Lower lobe of right lung (tissue), 2 donors: ENCODE measurements at regions not wholly inside any gene's neighbourhood (a gene's known extent, or its start where the extent isn't known, plus 50 kb on each side); places are given as distances from the start of the nearest gene placed in this dataset.

ENCODE experiments used
- ATAC-seq, 2 donors: fragments of 200-7000 bp; cut with Tn5 transposase; one replicate each; pipeline ENCODE4 v1.9.1; 2020 to 2022; ENCODE audit warnings: mild to moderate bottlenecking in 2 of 2, moderate library complexity in 2 of 2
- DNase-seq: peaks from one replicate; pipeline ENCODE4 v3.0.0-alpha.2; 2020
- H3K27ac ChIP-seq: fragments of 200-600 bp; one replicate; pipeline ENCODE4 v1.8.0; 2022
- H3K27me3 ChIP-seq: fragments of 200-600 bp; one replicate; pipeline ENCODE4 v1.8.0; 2022; ENCODE audit warnings: low read depth
- H3K36me3 ChIP-seq: fragments of 200-600 bp; one replicate; pipeline ENCODE4 v1.8.0; 2022; ENCODE audit warnings: mild to moderate bottlenecking
- H3K4me1 ChIP-seq: fragments of 200-600 bp; one replicate; pipeline ENCODE4 v1.8.0; 2022
- H3K4me3 ChIP-seq: fragments of 200-600 bp; one replicate; pipeline ENCODE4 v1.8.0; 2022; ENCODE audit warnings: mild to moderate bottlenecking
- H3K9me3 ChIP-seq: fragments of 200-600 bp; one replicate; pipeline ENCODE4 v1.8.0; 2022
- intact Hi-C: fragments of 100-400 bp; cut with DNase I; formaldehyde crosslinking; loops from one replicate; pipeline ENCODE4 v1.11.0; 2022
- TF ChIP-seq, protein P1 (sequence below): fragments of 200-600 bp; IDR thresholded peaks from one replicate; pipeline ENCODE4 v1.8.0; 2022; ENCODE audit warnings: antibody characterized with exemption, mild to moderate bottlenecking
- donor health status: DM: no; HTN: yes; CAD: no; lungs with severe emphysema.

DNA sequence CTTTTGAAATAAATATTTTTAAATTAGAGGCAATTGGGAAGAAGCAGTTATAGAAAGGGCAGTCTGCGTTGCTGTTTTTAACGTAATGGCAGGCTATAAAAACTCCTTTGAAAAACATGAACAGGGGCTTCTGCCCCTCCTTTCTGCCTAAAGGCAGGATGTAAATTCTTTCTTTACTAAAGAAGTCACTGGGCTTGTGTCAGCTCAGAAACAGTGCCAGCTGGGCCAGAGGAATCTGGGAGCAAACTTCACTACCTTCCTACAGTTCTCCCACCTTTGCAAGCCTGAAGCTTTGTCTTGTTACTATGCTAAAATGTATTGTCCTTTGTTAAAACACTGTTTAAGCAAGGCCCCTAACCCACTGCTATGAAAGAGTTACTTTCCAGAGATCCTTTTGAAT is 1664.8 kb downstream of the RPA4 start:
- H3K27me3 ChIP-seq = no peaks in the 10 kb centered on the region
- TF ChIP-seq, protein P1, sequence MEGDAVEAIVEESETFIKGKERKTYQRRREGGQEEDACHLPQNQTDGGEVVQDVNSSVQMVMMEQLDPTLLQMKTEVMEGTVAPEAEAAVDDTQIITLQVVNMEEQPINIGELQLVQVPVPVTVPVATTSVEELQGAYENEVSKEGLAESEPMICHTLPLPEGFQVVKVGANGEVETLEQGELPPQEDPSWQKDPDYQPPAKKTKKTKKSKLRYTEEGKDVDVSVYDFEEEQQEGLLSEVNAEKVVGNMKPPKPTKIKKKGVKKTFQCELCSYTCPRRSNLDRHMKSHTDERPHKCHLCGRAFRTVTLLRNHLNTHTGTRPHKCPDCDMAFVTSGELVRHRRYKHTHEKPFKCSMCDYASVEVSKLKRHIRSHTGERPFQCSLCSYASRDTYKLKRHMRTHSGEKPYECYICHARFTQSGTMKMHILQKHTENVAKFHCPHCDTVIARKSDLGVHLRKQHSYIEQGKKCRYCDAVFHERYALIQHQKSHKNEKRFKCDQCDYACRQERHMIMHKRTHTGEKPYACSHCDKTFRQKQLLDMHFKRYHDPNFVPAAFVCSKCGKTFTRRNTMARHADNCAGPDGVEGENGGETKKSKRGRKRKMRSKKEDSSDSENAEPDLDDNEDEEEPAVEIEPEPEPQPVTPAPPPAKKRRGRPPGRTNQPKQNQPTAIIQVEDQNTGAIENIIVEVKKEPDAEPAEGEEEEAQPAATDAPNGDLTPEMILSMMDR = no peak
- intact Hi-C loops = no loop called here
- H3K9me3 ChIP-seq = no peaks in the 10 kb centered on the region
- no peaks in the 10 kb centered on the region for H3K36me3 ChIP-seq
- no peaks in the 10 kb centered on the region for H3K4me1 ChIP-seq
- ATAC-seq (no peak), DNase-seq (no peak)
- H3K27ac ChIP-seq = no peak overlapping the region
- no peak overlapping the region for H3K4me3 ChIP-seq

- TF ChIP-seq, protein P1 = no peak
- H3K4me3 ChIP-seq = no peak overlapping the region
- no peak for ATAC-seq
- H3K9me3 ChIP-seq = no peaks in the 10 kb centered on the region
- intact Hi-C loops = no loop called here
- H3K27ac ChIP-seq = no peak overlapping the region
- no peaks in the 10 kb centered on the region for H3K4me1 ChIP-seq
- H3K36me3 ChIP-seq = no peaks in the 10 kb centered on the region
- no peaks in the 10 kb centered on the region for H3K27me3 ChIP-seq
- DNase-seq = no peak
Observed at GRCh38 chrX:98568795-98569194, 1685.1 kb downstream of the RPA4 start.

DNA sequence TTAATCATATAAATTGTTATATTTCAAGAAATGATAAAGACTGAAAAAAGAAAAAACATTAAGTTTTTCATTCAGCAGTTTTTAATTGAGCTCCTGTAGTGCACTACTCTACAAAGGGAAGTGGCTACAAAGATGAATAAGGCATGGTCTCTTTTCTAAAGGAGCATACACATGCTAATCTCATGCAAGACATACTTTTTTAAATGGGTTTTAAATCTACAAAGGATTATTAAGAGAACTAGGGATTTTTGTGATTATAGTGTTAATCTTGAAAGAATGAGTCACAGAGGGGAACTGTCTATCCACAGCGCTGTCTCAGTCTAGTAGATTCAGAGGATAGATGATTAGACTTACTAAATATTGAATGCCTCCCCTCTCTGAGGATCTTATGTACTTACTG is 1722.2 kb downstream of the RPA4 start:
- ATAC-seq = no peak
- Histone ChIP-seq H3K27ac (no peak overlapping the region), H3K27me3 (no peaks in the 10 kb centered on the region), H3K36me3 (no peaks in the 10 kb centered on the region), H3K4me3 (no peak overlapping the region), H3K9me3 (no peaks in the 10 kb centered on the region), H3K4me1 (no peaks in the 10 kb centered on the region)
- DNase-seq = no peak
- intact Hi-C loops = no loop called here
- TF ChIP-seq, protein P1 = no peak

- no peak overlapping the region for H3K27ac ChIP-seq
- H3K4me3 ChIP-seq = no peak overlapping the region
- TF ChIP-seq, protein P1 = no peak
- H3K27me3 ChIP-seq = no peaks in the 10 kb centered on the region
- DNase-seq = no peak
- H3K36me3 ChIP-seq = no peaks in the 10 kb centered on the region
- H3K4me1 ChIP-seq = no peaks in the 10 kb centered on the region
- intact Hi-C loops = no loop called here
- ATAC-seq = no peak
- H3K9me3 ChIP-seq = no peaks in the 10 kb centered on the region
Observed at GRCh38 chrX:98607739-98608138, 1724.0 kb downstream of the RPA4 start.

DNA sequence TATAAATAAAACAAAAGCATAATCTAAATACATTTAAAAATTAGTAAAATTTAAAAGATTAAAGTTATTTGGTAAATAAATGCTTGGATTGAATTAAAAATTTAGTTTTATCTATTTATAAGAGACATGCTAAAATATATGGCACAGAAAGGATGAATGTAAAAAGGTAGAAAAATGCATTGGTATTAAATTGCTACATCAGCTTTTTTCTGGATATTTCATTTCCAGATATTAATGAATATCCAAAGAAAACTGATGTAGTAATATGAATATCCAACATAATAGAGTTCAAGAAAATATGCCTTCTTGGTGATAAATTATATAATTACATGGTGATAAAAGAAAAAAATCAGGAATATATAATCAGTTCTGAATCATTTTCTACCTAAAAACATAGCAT is 1743.9 kb downstream of the RPA4 start:
- no peaks in the 10 kb centered on the region for H3K36me3 ChIP-seq
- no peak overlapping the region for H3K4me3 ChIP-seq
- no peak for ATAC-seq
- H3K9me3 ChIP-seq = no peaks in the 10 kb centered on the region
- no peaks in the 10 kb centered on the region for H3K27me3 ChIP-seq
- TF ChIP-seq, protein P1 = no peak
- no peaks in the 10 kb centered on the region for H3K4me1 ChIP-seq
- H3K27ac ChIP-seq = no peak overlapping the region
- no peak for DNase-seq
- intact Hi-C loops = no loop called here

DNA sequence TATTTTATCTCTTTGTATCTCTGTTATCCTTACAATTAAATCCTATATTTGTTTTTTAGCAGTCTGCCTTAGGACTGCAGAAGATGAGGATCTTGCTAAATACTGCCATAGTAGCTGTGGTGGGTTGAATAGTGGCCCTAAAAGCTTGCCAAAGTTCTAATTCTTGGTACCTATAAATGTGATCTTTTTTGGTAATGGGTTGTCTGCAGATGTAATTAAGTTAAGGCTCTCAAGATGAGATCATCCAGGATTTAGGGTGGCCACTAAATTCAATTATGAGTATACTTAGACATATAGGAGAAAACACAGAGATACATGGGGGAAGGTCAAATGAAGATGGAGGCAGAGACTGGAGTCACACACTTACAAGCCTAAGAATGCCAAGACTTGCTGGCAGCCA is 1753.7 kb downstream of the RPA4 start:
- H3K9me3 ChIP-seq = no peaks in the 10 kb centered on the region
- no peak overlapping the region for H3K27ac ChIP-seq
- no peak for DNase-seq
- intact Hi-C loops = no loop called here
- no peak for ATAC-seq
- H3K4me1 ChIP-seq = no peaks in the 10 kb centered on the region
- no peaks in the 10 kb centered on the region for H3K36me3 ChIP-seq
- TF ChIP-seq, protein P1 = no peak
- H3K4me3 ChIP-seq = no peak overlapping the region
- no peaks in the 10 kb centered on the region for H3K27me3 ChIP-seq
